ENCODE measurements at regions not wholly inside any gene's neighbourhood (a gene's known extent, or its start where the extent isn't known, plus 50 kb on each side); places are given as distances from the start of the nearest gene placed in this dataset.
"Not testable (repeated sequence)": the region's sequence is repeated elsewhere in the genome, so short reads cannot be mapped to it uniquely, and the experiment has no call there.

GRCh38 chr13:50772881-50773280 lies 70.6 kb downstream of the DLEU7 start:
- DNase-seq: not testable (repeated sequence)
